ENCODE measurements at regions not wholly inside any gene's neighbourhood (a gene's known extent, or its start where the extent isn't known, plus 50 kb on each side); places are given as distances from the start of the nearest gene placed in this dataset.

DNA sequence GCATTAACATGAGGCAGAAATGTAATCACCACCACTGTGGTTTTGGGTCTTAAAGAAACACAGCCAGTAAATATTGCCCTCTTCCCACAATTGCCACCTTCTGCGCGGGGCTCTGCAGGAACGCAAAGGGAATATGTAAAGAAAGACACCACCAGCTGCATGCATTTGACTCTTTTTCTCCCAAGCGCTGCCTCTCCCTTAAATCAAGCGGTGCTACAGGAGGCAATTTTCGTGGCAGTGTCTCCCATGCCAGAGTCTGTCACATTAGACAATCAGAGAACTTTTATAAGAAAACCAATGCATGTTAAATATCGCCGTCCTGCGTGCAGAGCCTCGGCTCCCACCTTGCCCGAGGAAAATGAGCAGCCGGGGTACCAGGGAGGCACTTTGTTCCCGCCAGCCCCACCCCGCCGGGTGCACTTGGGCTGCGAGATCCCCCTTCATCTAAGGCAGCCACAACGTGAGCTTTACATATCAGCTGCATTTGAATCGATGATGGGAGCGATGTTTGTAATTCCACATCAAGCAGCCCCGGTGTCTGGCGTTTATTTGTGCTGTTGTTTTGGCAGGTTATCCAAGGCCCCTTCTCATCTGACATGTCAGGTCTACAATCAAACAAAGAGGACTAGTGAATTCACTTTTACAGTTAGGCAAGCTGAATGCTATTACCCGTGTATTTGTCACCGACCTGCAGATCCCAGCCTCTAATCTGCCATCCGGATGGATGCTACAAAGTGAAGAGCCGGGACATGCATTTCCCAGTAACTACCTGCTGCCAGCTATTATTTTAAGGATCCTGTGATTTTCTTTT is 72.3 kb upstream of the MGMT start:
- Histone ChIP-seq H3K9me3 (ENCODE audit: control insufficient read depth in 4 of 4, insufficient read depth in 3 of 4, low read length in 3 of 4) (no peaks in the 10 kb centered on the region), H3K4me1 (ENCODE audit: control insufficient read depth in 5 of 5, insufficient read depth in 5 of 5, low read length in 5 of 5) (peaks cover 0 to 13% (median 5%) of the 10 kb centered on the region in 5 donors), H3K27me3 (ENCODE audit: control insufficient read depth in 3 of 3, insufficient read depth in 3 of 3, low read length in 2 of 3) (peaks cover 0 to 53% (median 50%) of the 10 kb centered on the region in 3 donors), H3K27ac (ENCODE audit: low read depth in 1 of 2, low read length in 1 of 2) (no peak overlapping the region), H3K36me3 (ENCODE audit: control insufficient read depth in 4 of 4, insufficient read depth in 4 of 4, low read length in 4 of 4) (no peaks in the 10 kb centered on the region), H3K4me3 (no peak overlapping the region), H3K9ac (ENCODE audit: insufficient read depth in 1 of 2, low read length in 2 of 2) (no peak overlapping the region)
- no peak for ATAC-seq (ENCODE audit: insufficient read depth, low FRiP score)
- no peak for TF ChIP-seq CTCF (IDR thresholded peaks at IDR 0.05; ENCODE audit: control extremely low read depth, extremely low read depth)
- DNase-seq: no peak
- WGBS, 2 donors: 56 to 70% methylated on average over 25 of the region's 25 CpGs

GRCh38 chr10:129396021-129396722 is 70.9 kb upstream of the MGMT start:
- Histone ChIP-seq H3K9me3 (ENCODE audit: control insufficient read depth in 4 of 4, insufficient read depth in 3 of 4, low read length in 3 of 4) (no peaks in the 10 kb centered on the region), H3K27ac (ENCODE audit: low read depth in 1 of 2, low read length in 1 of 2) (no peak overlapping the region), H3K4me3 (no peak overlapping the region), H3K4me1 (ENCODE audit: control insufficient read depth in 5 of 5, insufficient read depth in 5 of 5, low read length in 5 of 5) (peaks cover 0 to 13% (median 5%) of the 10 kb centered on the region in 5 donors), H3K9ac (ENCODE audit: insufficient read depth in 1 of 2, low read length in 2 of 2) (no peak overlapping the region), H3K36me3 (ENCODE audit: control insufficient read depth in 4 of 4, insufficient read depth in 4 of 4, low read length in 4 of 4) (no peaks in the 10 kb centered on the region), H3K27me3 (ENCODE audit: control insufficient read depth in 3 of 3, insufficient read depth in 3 of 3, low read length in 2 of 3) (peaks cover 0 to 50% (median 50%) of the 10 kb centered on the region in 3 donors)
- DNase-seq (no peak), ATAC-seq (ENCODE audit: insufficient read depth, low FRiP score) (no peak)
- 59 to 78% methylated on average over 22 of the region's 22 CpGs for WGBS, 2 donors
- no peak for TF ChIP-seq CTCF (IDR thresholded peaks at IDR 0.05; ENCODE audit: control extremely low read depth, extremely low read depth)

DNA sequence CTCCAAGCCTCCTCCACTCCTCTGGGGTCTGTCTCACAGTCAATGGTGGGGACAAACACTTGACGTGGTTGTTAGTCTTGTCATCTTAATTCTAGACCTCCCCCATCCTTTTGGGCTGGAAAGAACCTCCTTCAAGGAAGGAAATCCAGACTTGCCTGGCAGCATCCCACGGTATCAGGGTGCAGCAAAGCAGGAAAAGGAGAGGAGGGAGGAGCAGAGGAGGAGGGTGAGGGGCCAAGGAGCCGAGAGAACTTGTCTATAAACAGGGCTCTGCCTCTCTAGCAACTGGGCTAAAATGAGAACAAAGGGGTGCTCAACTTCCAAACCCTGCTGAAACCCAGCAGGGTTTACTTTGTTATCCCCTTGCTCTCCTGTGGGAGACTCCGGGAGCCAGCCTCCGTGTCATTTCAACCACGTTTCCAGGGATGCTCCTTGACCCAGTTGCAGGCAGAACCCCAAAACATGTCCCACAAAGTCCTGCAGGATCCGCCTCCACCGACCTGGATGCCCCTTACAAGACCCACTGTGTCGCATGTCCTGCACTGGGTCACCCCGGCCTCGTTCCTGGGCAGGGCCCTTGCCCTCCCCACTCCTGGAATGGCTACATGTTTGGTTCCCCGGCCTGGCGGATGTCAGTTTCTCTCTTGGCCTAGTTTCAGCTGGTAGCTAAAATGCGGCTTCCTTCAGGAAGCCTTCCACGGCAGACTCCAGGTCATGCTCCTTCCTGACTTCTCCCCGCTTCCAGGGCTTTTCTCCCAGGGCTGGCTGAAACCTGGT is 69.7 kb upstream of the MGMT start:
- WGBS, 2 donors: 68 to 75% methylated on average over 16 of the region's 16 CpGs

More for the DNA sequence above, 69.7 kb upstream of the MGMT start:
- Histone ChIP-seq H3K4me1 (ENCODE audit: control insufficient read depth in 5 of 5, insufficient read depth in 5 of 5, low read length in 5 of 5) (peaks cover 0 to 13% (median 5%) of the 10 kb centered on the region in 5 donors), H3K9ac (ENCODE audit: insufficient read depth in 1 of 2, low read length in 2 of 2) (no peak overlapping the region), H3K27me3 (ENCODE audit: control insufficient read depth in 3 of 3, insufficient read depth in 3 of 3, low read length in 2 of 3) (peaks cover 0 to 52% (median 47%) of the 10 kb centered on the region in 3 donors), H3K36me3 (ENCODE audit: control insufficient read depth in 4 of 4, insufficient read depth in 4 of 4, low read length in 4 of 4) (no peaks in the 10 kb centered on the region), H3K9me3 (ENCODE audit: control insufficient read depth in 4 of 4, insufficient read depth in 3 of 4, low read length in 3 of 4) (no peaks in the 10 kb centered on the region), H3K4me3 (no peak overlapping the region), H3K27ac (ENCODE audit: low read depth in 1 of 2, low read length in 1 of 2) (no peak overlapping the region)
- no peak for ATAC-seq (ENCODE audit: insufficient read depth, low FRiP score)
- no peak for DNase-seq
- TF ChIP-seq CTCF (IDR thresholded peaks at IDR 0.05; ENCODE audit: control extremely low read depth, extremely low read depth): no peak

Data from lung (tissue), 11 donors.